Head of caudate nucleus (tissue), 42 donors: ENCODE measurements at regions not wholly inside any gene's neighbourhood (a gene's known extent, or its start where the extent isn't known, plus 50 kb on each side); places are given as distances from the start of the nearest gene placed in this dataset.
"Not testable (repeated sequence)": the region's sequence is repeated elsewhere in the genome, so short reads cannot be mapped to it uniquely, and the experiment has no call there.

Source experiments
- DNase-seq, 42 donors: peaks; one replicate each; pipeline versions ENCODE4 v3.0.0 to v3.0.0-alpha.2; 2020 to 2021; ENCODE audit warnings: mixed read lengths in 7 of 42
- intact Hi-C: fragments of 100-400 bp; cut with DNase I; formaldehyde crosslinking; loops from one replicate; pipeline ENCODE4 v1.15.0; 2022

DNA sequence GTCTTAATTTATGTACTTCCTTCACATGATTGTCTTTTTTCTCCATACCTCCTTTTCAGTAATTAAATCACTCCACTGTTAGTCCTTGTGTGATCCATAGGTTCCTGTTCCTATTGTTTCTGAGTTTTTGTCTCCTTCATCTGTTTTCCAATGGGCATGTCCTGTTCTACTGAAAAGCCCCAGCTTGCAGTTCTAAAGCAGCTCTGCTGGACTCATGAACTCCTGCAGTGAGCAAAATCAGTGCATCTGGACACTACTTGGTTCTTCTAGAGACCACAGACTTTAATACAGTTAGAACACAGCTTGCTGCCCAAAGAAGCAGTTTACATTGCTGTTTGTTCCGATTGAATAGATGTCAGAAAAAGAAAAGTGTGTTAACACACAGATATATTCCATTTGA lies 593.3 kb upstream of the HS3ST5 start:
- no peak for DNase-seq
- intact Hi-C loops = no loop called here

DNA sequence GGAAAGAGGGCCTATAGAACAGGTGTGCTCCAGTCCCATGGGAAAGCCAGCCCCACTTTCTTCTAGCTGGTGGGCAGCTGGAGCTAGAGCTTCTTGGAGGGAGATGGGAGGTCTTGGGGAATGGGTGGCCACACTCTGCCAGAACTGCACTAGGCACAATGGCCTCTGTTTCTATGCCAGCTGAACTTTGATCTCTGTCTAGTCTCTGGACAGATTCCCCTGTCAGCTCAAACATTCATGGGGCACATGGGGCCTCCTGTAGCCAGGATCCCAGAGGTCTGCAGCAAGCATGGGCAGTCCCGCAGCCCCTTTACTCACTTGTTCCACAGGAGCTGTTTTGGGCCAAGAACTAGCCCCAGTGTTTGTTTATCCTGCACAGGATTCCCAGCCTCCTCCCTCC lies 591.3 kb upstream of the HS3ST5 start:
- DNase-seq = no peak
- intact Hi-C loops = no loop called here

- DNase-seq, intact Hi-C loops: not testable (repeated sequence)
These were observed 585.9 kb upstream of the HS3ST5 start for GRCh38 chr6:114928731-114929130.

- peak in 21 of 42 donors; percentile 5 to 55 (median 22) for DNase-seq
- intact Hi-C loops = no loop called here
These were observed 563.3 kb upstream of the HS3ST5 start for GRCh38 chr6:114906096-114906495.

- DNase-seq = no peak
- intact Hi-C loops = no loop called here
These were observed 554.7 kb upstream of the HS3ST5 start for GRCh38 chr6:114897536-114897935.

GRCh38 chr6:114892211-114892610 lies 549.4 kb upstream of the HS3ST5 start:
- intact Hi-C loops = no loop called here

DNA sequence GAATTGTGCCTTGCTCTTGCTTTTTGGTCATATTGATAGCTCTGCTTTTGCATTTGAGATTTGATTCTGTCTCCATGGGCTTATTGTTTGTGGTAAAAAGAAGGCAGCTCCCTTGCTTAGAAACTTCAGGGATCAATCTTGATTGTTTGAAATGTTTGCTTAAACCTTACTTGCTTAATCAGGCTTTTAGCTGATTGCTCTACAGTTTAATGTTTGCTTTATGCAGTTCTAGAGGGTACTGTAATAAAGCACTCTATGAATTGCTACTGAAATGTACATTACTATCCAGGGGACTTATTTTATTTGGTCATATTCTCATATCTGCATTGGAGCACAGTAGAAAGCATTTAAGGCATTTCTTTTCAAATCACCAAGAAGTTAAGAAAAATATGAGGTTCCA lies 545.4 kb upstream of the HS3ST5 start:
- intact Hi-C loops = no loop called here
- DNase-seq = no peak

More at GRCh38 chr6:114892211-114892610, 549.4 kb upstream of the HS3ST5 start:
- no peak for DNase-seq

DNA sequence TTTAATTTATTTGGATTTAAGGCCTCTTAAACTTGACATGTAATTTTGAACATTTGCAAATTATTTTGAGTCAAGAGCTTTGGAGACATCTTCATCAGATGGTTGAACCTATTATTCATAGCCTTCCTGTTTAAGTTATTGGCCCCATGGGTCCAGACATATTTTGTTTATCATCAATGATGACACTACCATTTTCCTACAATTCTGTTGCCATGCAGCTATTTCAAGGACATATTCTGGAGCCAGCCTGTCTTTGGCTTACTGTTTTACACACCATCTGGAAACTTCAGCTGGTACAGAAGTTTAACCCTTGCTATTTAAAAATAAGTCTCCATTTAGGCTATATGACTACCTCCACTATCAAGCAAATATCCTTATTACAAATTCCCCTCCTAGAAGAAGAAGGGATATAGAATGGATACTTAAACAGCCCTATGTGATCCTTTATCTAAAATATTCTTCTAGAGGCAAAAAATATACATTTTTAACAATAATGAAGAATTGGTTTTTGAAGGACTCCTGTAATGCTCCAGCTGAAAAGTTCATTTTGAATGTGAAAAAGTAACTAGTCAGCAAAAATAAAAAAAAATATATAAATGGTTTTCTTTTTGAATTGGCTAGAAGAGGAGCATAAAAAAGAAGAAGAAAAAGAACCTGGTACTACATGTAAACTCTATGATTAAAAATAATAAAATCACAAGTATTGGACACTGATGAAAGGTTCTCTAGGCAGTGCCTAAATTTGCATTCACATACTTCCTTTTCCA lies 544.0 kb upstream of the HS3ST5 start:
- DNase-seq = no peak
- intact Hi-C loops = no loop called here

DNA sequence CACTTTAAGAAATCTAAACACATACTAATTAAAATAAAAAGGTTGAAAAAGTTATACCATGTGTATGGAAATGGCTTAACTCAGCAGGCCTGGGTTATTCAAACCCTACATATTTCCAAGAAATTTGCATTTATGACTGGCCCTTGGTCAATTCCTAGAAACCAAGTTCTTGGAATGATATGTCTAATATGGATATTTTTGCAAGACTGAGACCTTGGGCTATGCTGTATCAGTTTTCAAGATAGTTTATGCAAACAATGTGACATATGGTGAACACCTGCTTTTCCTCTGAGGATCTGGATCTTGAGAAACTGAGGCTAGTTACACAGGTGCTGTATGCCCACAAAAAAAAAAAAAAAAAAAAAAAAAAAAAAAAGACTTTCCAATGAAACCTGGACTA lies 536.9 kb upstream of the HS3ST5 start:
- intact Hi-C loops = no loop called here
- no peak for DNase-seq

DNA sequence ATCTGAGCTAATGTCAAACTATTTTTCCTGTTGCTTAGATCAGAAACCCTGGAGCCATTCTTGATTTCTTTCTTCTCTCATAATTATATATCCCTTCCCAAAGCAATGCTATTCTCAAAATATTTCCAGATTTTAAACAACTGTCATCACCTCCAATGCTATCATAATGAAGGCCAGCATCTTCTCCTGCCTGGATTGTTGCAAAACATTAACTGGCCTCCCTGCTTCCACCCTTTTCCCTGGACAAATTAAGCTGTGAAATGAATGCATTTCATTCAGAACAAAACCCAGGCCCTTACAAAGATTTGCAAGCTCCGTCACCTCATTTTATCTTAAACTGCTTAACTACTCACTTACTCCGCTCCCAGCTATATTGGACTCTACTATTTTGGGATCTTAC lies 535.3 kb upstream of the HS3ST5 start:
- no peak for DNase-seq
- intact Hi-C loops = no loop called here

GRCh38 chr6:114874410-114874809 lies 531.6 kb upstream of the HS3ST5 start:
- intact Hi-C loops = no loop called here
- DNase-seq = no peak

GRCh38 chr6:114865506-114865905 lies 522.7 kb upstream of the HS3ST5 start:
- intact Hi-C loops = not testable (repeated sequence)
- peak in 1 of 42 donors; percentile 31 for DNase-seq

DNA sequence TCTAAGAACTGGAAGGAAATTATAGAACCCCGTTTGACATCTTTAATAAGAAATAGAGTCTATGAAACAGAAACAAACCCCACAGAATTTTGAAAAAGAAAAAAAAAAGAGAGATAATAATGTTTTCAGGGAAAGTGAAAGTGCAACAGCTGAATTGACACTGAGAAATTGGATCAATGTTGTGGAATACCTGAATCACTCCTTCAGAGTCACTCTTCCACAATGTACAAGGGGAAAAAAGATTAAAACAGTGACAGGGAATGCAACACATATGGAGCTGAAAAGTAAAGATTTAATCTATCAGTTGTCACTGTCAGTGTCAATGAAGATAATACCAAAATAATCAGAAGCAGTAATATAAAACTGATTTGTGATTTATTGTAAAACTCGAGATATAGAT lies 520.8 kb upstream of the HS3ST5 start:
- intact Hi-C loops = no loop called here
- no peak for DNase-seq

DNA sequence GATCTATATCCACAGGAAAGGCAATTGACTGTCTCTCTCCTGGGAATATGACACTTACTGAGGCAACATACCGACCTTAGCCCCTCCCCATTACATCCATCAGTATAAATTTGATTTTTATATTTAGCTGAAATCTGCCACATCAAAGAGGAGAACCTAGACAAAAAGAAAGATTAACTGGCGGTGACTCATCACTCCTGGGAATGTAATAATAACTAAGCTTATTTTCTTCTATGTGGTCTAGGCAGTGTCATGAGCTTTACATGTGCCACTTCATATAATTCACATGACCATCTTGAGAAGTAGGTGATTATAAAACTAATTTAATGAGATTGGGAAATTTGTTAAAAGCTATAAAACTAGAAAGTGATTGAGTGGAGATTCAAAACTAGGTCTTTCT lies 520.0 kb upstream of the HS3ST5 start:
- intact Hi-C loops = no loop called here
- no peak for DNase-seq

GRCh38 chr6:114862064-114862463 lies 519.2 kb upstream of the HS3ST5 start:
- intact Hi-C loops = no loop called here
- no peak for DNase-seq

GRCh38 chr6:114844359-114844758 lies 501.5 kb upstream of the HS3ST5 start:
- DNase-seq = no peak

GRCh38 chr6:114839019-114839418 lies 496.2 kb upstream of the HS3ST5 start:
- DNase-seq = no peak
- intact Hi-C loops = no loop called here

More at GRCh38 chr6:114844359-114844758, 501.5 kb upstream of the HS3ST5 start:
- intact Hi-C loops = no loop called here

DNA sequence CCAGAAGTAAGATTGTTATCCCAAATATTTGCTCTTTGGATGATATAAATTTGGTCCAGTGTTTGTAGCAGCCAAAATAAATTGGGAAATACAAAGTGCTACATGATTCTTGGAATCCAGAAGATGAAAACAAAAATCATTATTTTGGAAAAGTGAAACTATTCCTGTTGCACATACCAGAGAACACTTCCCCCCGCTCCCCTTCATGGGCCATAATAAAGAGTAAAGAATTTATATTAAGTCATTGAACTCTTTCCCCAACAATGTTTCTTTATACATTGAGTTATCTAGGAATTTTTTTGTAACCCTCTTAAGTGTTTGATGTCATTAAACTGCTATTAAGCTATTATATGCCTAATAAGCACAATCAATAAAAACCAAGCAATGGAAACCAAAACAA lies 490.4 kb upstream of the HS3ST5 start:
- DNase-seq = no peak
- intact Hi-C loops = no loop called here

GRCh38 chr6:114830515-114830914 lies 487.7 kb upstream of the HS3ST5 start:
- intact Hi-C loops = no loop called here
- no peak for DNase-seq

DNA sequence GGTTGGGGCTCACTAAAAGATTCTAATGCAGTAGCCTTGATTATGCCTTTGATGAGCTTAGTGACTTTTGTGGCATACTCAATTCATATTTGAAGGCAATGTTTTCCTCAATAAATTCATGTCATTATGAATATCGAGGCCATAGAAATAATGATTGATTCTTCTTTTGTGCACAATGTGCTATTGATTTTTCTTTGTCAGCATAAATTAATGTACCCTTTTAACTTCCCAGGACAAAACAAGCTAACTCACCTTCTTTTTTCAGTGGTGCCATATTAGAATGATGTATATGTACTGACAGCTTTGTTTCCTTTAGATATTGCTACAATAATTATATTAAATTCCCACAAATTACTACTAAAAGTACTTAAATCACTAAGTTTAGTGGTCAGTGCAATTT lies 484.3 kb upstream of the HS3ST5 start:
- no peak for DNase-seq
- intact Hi-C loops = no loop called here

DNA sequence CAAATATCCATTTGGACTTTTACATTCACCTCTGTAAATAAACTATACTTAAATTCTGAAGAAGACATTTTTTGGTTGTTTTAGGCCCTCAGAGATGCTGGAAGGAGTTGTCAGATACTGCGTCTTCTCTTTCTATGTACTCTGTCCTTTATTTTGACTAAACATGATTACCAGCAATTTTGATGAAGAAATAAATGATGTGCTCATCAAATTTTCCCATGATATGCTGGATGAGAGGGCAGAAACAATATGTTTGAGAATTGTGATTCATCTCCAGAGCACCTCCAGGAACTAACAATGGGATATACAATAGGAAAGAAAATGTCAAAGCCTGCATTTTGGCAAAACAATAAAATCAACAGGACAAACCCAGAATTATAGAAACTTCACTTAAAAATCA lies 481.6 kb upstream of the HS3ST5 start:
- no peak for DNase-seq
- intact Hi-C loops = no loop called here
